ENCODE measurements at regions not wholly inside any gene's neighbourhood (a gene's known extent, or its start where the extent isn't known, plus 50 kb on each side); places are given as distances from the start of the nearest gene placed in this dataset.

DNA sequence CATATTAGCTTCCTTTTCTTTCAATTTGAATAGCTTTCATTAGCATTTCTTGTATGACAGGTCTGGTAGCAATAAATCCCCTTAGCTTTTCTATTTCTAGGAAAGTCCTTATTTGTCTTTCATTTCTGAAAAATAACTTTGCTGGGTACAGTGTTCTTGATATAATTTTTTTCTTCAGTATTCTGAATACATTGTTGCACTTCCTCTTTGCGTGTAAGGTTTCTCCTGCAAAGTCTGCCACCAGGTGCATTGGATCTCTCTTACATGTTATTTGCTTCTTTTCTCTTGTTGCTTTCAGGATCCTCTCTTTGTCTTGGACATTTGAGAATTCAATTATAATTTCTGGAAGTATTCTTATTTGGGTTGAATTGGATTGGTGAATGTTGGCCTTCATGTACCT, 663.7 kb downstream of the GRXCR1 start:
- no peaks in the 10 kb centered on the region for H3K36me3 ChIP-seq
- H3K4me3 ChIP-seq = no peak overlapping the region
- WGBS, 2 donors = 78 to 93% methylated on average over 1 of the region's 1 CpG
- H3K27me3 ChIP-seq = no peaks in the 10 kb centered on the region
- no peak overlapping the region for H3K27ac ChIP-seq
- no peak for DNase-seq (ENCODE audit: low spot score in 2 of 2)
- H3K4me1 ChIP-seq = no peaks in the 10 kb centered on the region
- TF ChIP-seq EP300 (IDR thresholded peaks at IDR 0.05) (no peak), POLR2A (IDR thresholded peaks at IDR 0.05) (no peak), CTCF (IDR thresholded peaks at IDR 0.05) (no peak)
- H3K9me3 ChIP-seq = peaks cover 0 to 7% (median 0%) of the 10 kb centered on the region in 4 donors

GRCh38 chr4:43560047-43560446, 667.5 kb downstream of the GRXCR1 start:
- no peak for DNase-seq (ENCODE audit: low spot score in 2 of 2)
- no peak overlapping the region for H3K27ac ChIP-seq
- TF ChIP-seq POLR2A (IDR thresholded peaks at IDR 0.05) = no peak
- no peak for TF ChIP-seq EP300 (IDR thresholded peaks at IDR 0.05)
- no peak for TF ChIP-seq CTCF (IDR thresholded peaks at IDR 0.05)
- 94 to 95% methylated on average over 1 of the region's 1 CpG for WGBS, 2 donors
- H3K4me1 ChIP-seq = no peaks in the 10 kb centered on the region
- H3K36me3 ChIP-seq = no peaks in the 10 kb centered on the region
- no peaks in the 10 kb centered on the region for H3K27me3 ChIP-seq
- no peaks in the 10 kb centered on the region for H3K9me3 ChIP-seq
- H3K4me3 ChIP-seq = no peak overlapping the region

- Histone ChIP-seq H3K27ac (no peak overlapping the region), H3K36me3 (no peaks in the 10 kb centered on the region), H3K4me1 (no peaks in the 10 kb centered on the region), H3K9me3 (no peaks in the 10 kb centered on the region), H3K4me3 (no peak overlapping the region), H3K27me3 (no peaks in the 10 kb centered on the region)
- whole genome bisulfite sequencing, 2 donors = 50 to 77% methylated on average over 1 of the region's 1 CpG
- no peak for DNase-seq (ENCODE audit: low spot score in 2 of 2)
- TF ChIP-seq CTCF (IDR thresholded peaks at IDR 0.05) = no peak
- TF ChIP-seq EP300 (IDR thresholded peaks at IDR 0.05) = no peak
Measured at GRCh38 chr4:43564107-43564506, 671.6 kb downstream of the GRXCR1 start.

DNA sequence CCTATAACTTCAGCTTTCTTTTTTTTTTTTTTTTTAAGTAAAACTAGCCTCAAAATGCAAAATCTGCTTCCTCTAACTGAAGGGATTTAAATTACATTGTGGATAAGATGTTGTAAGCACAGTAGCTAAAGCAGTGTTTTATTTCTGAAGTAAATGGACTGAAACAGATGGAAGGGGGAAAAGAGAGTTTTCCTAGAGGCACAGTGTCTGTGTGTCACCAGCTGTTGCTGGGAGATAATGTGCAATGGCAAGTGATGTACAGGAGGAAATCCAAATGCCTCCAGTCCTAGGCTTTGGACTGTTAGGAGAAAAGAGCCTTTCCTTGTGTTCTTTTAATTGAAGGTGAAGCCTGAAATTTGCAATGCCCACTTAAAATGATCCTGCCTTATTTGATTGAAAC, 672.1 kb downstream of the GRXCR1 start:
- no peak for TF ChIP-seq EP300 (IDR thresholded peaks at IDR 0.05)
- no peak for TF ChIP-seq CTCF (IDR thresholded peaks at IDR 0.05)
- TF ChIP-seq POLR2A (IDR thresholded peaks at IDR 0.05) = no peak
- no peaks in the 10 kb centered on the region for H3K27me3 ChIP-seq
- H3K4me3 ChIP-seq = no peak overlapping the region
- no peak for DNase-seq (ENCODE audit: low spot score in 2 of 2)
- no peaks in the 10 kb centered on the region for H3K36me3 ChIP-seq
- H3K9me3 ChIP-seq = no peaks in the 10 kb centered on the region
- no peak overlapping the region for H3K27ac ChIP-seq
- H3K4me1 ChIP-seq = no peaks in the 10 kb centered on the region

DNA sequence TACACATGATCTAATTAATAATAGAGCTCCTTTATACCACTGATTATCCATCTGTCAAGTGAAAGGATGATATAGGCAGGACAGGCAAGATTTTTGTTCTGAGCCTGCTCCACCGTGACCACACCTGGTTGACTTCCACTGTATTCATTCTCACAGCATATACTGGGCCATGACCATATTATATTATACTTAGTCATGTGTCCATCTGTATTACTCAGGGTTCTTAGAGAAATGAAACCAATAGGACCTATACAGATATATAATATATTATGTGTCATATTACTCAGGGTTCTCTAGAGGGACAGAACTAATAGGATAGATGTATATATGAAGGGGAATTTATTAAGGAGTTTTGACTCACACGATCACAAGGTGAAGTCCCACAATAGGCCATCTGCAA, 675.1 kb downstream of the GRXCR1 start:
- TF ChIP-seq POLR2A (IDR thresholded peaks at IDR 0.05) (no peak), CTCF (IDR thresholded peaks at IDR 0.05) (no peak), EP300 (IDR thresholded peaks at IDR 0.05) (no peak)
- Histone ChIP-seq H3K36me3 (no peaks in the 10 kb centered on the region), H3K27ac (no peak overlapping the region), H3K27me3 (no peaks in the 10 kb centered on the region), H3K9me3 (no peaks in the 10 kb centered on the region), H3K4me1 (no peaks in the 10 kb centered on the region), H3K4me3 (no peak overlapping the region)
- WGBS, 2 donors = 90% methylated on average over 2 of the region's 2 CpGs
- no peak for DNase-seq (ENCODE audit: low spot score in 2 of 2)
